Loucy (cell line): ENCODE measurements at regions not wholly inside any gene's neighbourhood (a gene's known extent, or its start where the extent isn't known, plus 50 kb on each side); places are given as distances from the start of the nearest gene placed in this dataset.

Experiments used
- H2AFZ ChIP-seq: fragments of 200-600 bp; sonication (generic); 2 replicates; pipeline ENCODE4 v1.6.0; 2016; ENCODE audit warnings: antibody characterized with exemption, mild to moderate bottlenecking, low read length, moderate library complexity
- H3F3A ChIP-seq: fragments of 200-600 bp; 2 replicates; pipeline ENCODE4 v1.6.0; 2016; ENCODE audit warnings: antibody characterized with exemption, low read depth, mild to moderate bottlenecking
- H3K27me3 ChIP-seq: fragments of 200-600 bp; sonication (generic); 2 replicates; pipeline ENCODE4 v1.6.1; 2014; ENCODE audit warnings: low read length, mild to moderate bottlenecking; ENCODE audit not compliant: insufficient read depth, poor library complexity, severe bottlenecking
- H3K36me3 ChIP-seq: fragments of 200-600 bp; sonication (generic); 2 replicates; pipeline ENCODE4 v1.6.1; 2016; ENCODE audit warnings: low read length; ENCODE audit not compliant: insufficient read depth
- H3K4me1 ChIP-seq: fragments of 200-600 bp; sonication (generic); 2 replicates; pipeline ENCODE4 v1.5.1; 2014; ENCODE audit warnings: low read length, mild to moderate bottlenecking; ENCODE audit not compliant: insufficient read depth, poor library complexity, severe bottlenecking
- H3K4me2 ChIP-seq: fragments of 200-600 bp; sonication (generic); 2 replicates; pipeline ENCODE4 v1.6.0; 2014; ENCODE audit warnings: antibody characterized with exemption, low read length, low read depth, mild to moderate bottlenecking; ENCODE audit not compliant: poor library complexity, severe bottlenecking
- H3K4me3 ChIP-seq: fragments of 200-600 bp; sonication (generic); 2 replicates; pipeline ENCODE4 v1.5.1; 2014; ENCODE audit warnings: low read length, mild to moderate bottlenecking, mixed read lengths; ENCODE audit not compliant: poor library complexity, severe bottlenecking
- H3K79me2 ChIP-seq: fragments of 200-600 bp; sonication (generic); 2 replicates; pipeline ENCODE4 v1.6.1; 2014; ENCODE audit warnings: low read length; ENCODE audit not compliant: insufficient read depth
- H3K9ac ChIP-seq: fragments of 200-600 bp; sonication (generic); 2 replicates; pipeline ENCODE4 v1.6.0; 2014; ENCODE audit warnings: mild to moderate bottlenecking, low read depth, low read length, moderate library complexity; ENCODE audit not compliant: poor library complexity, severe bottlenecking
- H3K9me2 ChIP-seq: fragments of 200-600 bp; sonication (generic); replicated peaks from 2 replicates; pipeline ENCODE4 v1.6.1; 2016; ENCODE audit warnings: low read depth, low read length, mixed read lengths
- H3K9me3 ChIP-seq: fragments of 200-600 bp; sonication (generic); 2 replicates; pipeline ENCODE4 v1.6.1; 2014; ENCODE audit warnings: mild to moderate bottlenecking, antibody characterized with exemption, low read length, low read depth; ENCODE audit not compliant: insufficient read depth
- H4K20me1 ChIP-seq: fragments of 200-600 bp; sonication (generic); 2 replicates; pipeline ENCODE4 v1.6.0; 2014; ENCODE audit warnings: antibody characterized with exemption, low read length, mild to moderate bottlenecking; ENCODE audit not compliant: insufficient read depth, poor library complexity, severe bottlenecking
- CTCF ChIP-seq: fragments of 200-600 bp; sonication (generic); conservative IDR thresholded peaks from 2 replicates; pipeline ENCODE4 v1.5.1; 2014; ENCODE audit warnings: mild to moderate bottlenecking, antibody characterized with exemption, low read length
- EZH2phosphoT487 ChIP-seq: fragments of 200-600 bp; IDR thresholded peaks from 2 replicates; pipeline ENCODE4 v1.6.1; 2018; ENCODE audit warnings: antibody characterized with exemption, mild to moderate bottlenecking, moderate library complexity, borderline replicate concordance

- H2AFZ ChIP-seq, result no peak overlapping the region
- no peak overlapping the region for H3K9ac ChIP-seq
- H3K79me2 ChIP-seq, result no peaks in the 10 kb centered on the region
- no peaks in the 10 kb centered on the region for H3K4me1 ChIP-seq
- no peak overlapping the region for H3K4me3 ChIP-seq
- no peaks in the 10 kb centered on the region for H3K36me3 ChIP-seq
- H3K4me2 ChIP-seq, result no peak overlapping the region
- no peaks in the 10 kb centered on the region for H4K20me1 ChIP-seq
- H3F3A ChIP-seq, result no peaks in the 10 kb centered on the region
- H3K9me2 ChIP-seq, result 0 out of 2 replicates have a peak, but pooled peaks cover 4% of the 10 kb centered on the region
- H3K9me3 ChIP-seq, result no peaks in the 10 kb centered on the region
- TF ChIP-seq CTCF (no peak), EZH2phosphoT487 (no peak)
- no peaks in the 10 kb centered on the region for H3K27me3 ChIP-seq
Observed at GRCh38 chr4:110950731-110951130, 327.9 kb upstream of the PITX2 start.

- TF ChIP-seq EZH2phosphoT487 (no peak), CTCF (no peak)
Observed at GRCh38 chr4:110953191-110953590, 330.3 kb upstream of the PITX2 start.

GRCh38 chr4:110953898-110954297 lies 331.0 kb upstream of the PITX2 start:
- TF ChIP-seq CTCF (no peak), EZH2phosphoT487 (no peak)
- H3K9ac ChIP-seq, result no peak overlapping the region
- no peak overlapping the region for H3K4me3 ChIP-seq
- no peaks in the 10 kb centered on the region for H3K27me3 ChIP-seq
- H3K9me3 ChIP-seq, result no peaks in the 10 kb centered on the region
- H3K4me1 ChIP-seq, result no peaks in the 10 kb centered on the region
- no peaks in the 10 kb centered on the region for H4K20me1 ChIP-seq
- H3K36me3 ChIP-seq, result no peaks in the 10 kb centered on the region
- H3K79me2 ChIP-seq, result no peaks in the 10 kb centered on the region
- H3K9me2 ChIP-seq, result no peaks in the 10 kb centered on the region
- no peak overlapping the region for H2AFZ ChIP-seq
- no peak overlapping the region for H3K4me2 ChIP-seq
- no peaks in the 10 kb centered on the region for H3F3A ChIP-seq

More at GRCh38 chr4:110953191-110953590, 330.3 kb upstream of the PITX2 start:
- no peaks in the 10 kb centered on the region for H3K9me2 ChIP-seq
- H4K20me1 ChIP-seq, result no peaks in the 10 kb centered on the region
- no peaks in the 10 kb centered on the region for H3K79me2 ChIP-seq
- no peak overlapping the region for H3K4me3 ChIP-seq
- no peaks in the 10 kb centered on the region for H3K9me3 ChIP-seq
- no peak overlapping the region for H3K4me2 ChIP-seq
- H3K9ac ChIP-seq, result no peak overlapping the region
- H3K36me3 ChIP-seq, result no peaks in the 10 kb centered on the region
- no peaks in the 10 kb centered on the region for H3F3A ChIP-seq
- H3K27me3 ChIP-seq, result no peaks in the 10 kb centered on the region
- no peaks in the 10 kb centered on the region for H3K4me1 ChIP-seq
- no peak overlapping the region for H2AFZ ChIP-seq
